K562 (cell line): ENCODE measurements at regions not wholly inside any gene's neighbourhood (a gene's known extent, or its start where the extent isn't known, plus 50 kb on each side); places are given as distances from the start of the nearest gene placed in this dataset.

ENCODE experiments used
- ARID3B ChIP-seq: fragments of 250-450 bp; sonication (Bioruptor Pico); IDR thresholded peaks from 2 replicates; pipeline ENCODE4 v1.4.0; 2020; ENCODE audit warnings: borderline replicate concordance
- BRF2 ChIP-seq: IDR thresholded peaks from 3 replicates; pipeline ENCODE4 v1.6.1; 2011; ENCODE audit warnings: borderline replicate concordance, mild to moderate bottlenecking; ENCODE audit not compliant: insufficient read length, insufficient read depth
- CC2D1A ChIP-seq: fragments of 450-650 bp; IDR thresholded peaks from 2 replicates; pipeline ENCODE4 v1.6.1; 2017; ENCODE audit warnings: mild to moderate bottlenecking
- CREM ChIP-seq: IDR thresholded peaks from 2 replicates; pipeline ENCODE4 v1.6.1; 2014; ENCODE audit warnings: antibody characterized with exemption, low read depth
- DPF2 ChIP-seq: fragments of 450-650 bp; IDR thresholded peaks from 2 replicates; pipeline ENCODE4 v1.6.1; 2016
- E2F8 ChIP-seq: fragments of 450-650 bp; IDR thresholded peaks from 2 replicates; pipeline ENCODE4 v1.7.1; 2018; ENCODE audit warnings: mild to moderate bottlenecking, low read depth; ENCODE audit not compliant: partially characterized antibody
- ELF2 ChIP-seq: fragments of 250-450 bp; sonication (Bioruptor Pico); IDR thresholded peaks from 2 replicates; pipeline ENCODE4 v1.5.0; 2021; ENCODE audit warnings: mild to moderate bottlenecking
- HDAC2 ChIP-seq: fragments of 450-650 bp; IDR thresholded peaks from 2 replicates; pipeline ENCODE4 v1.6.1; 2016; ENCODE audit warnings: mild to moderate bottlenecking
- IFI16 ChIP-seq: fragments of 250-450 bp; sonication (Bioruptor Pico); IDR thresholded peaks from 2 replicates; pipeline ENCODE4 v2.1.2; 2022; ENCODE audit warnings: mild to moderate bottlenecking, inconsistent platforms
- SMARCC2 ChIP-seq: fragments of 450-650 bp; IDR thresholded peaks from 2 replicates; pipeline ENCODE4 v1.6.1; 2017; ENCODE audit warnings: antibody characterized with exemption, moderate library complexity, mild to moderate bottlenecking, low read depth
- SMARCE1 ChIP-seq: fragments of 450-650 bp; IDR thresholded peaks from 2 replicates; pipeline ENCODE4 v1.7.1; 2016; ENCODE audit warnings: mild to moderate bottlenecking
- XRCC4 ChIP-seq: IDR thresholded peaks from one replicate; pipeline ENCODE4 v1.6.1; 2011; ENCODE audit not compliant: insufficient read depth, insufficient read length; ENCODE audit errors: extremely low read depth
- ZBTB2 ChIP-seq: fragments of 450-650 bp; IDR thresholded peaks from 2 replicates; pipeline ENCODE4 v1.6.1; 2016; ENCODE audit warnings: antibody characterized with exemption
- ZFP91 ChIP-seq: sonication (generic); formaldehyde crosslinking; IDR thresholded peaks from 2 replicates; pipeline ENCODE4 v1.8.0; 2022; ENCODE audit warnings: mild to moderate bottlenecking, missing genetic modification reagents
- ZNF274 ChIP-seq: IDR thresholded peaks from 2 replicates; pipeline ENCODE4 v1.6.1; 2011; ENCODE audit warnings: low read depth, mild to moderate bottlenecking, low read length, moderate library complexity, borderline replicate concordance
- ZNF668 ChIP-seq: fragments of 250-450 bp; sonication (Bioruptor Pico); IDR thresholded peaks from 2 replicates; pipeline ENCODE4 v1.8.0; 2022; ENCODE audit warnings: mild to moderate bottlenecking, inconsistent platforms
- ZNF740 ChIP-seq, 3 experiments: fragments of 200-800 bp in 1 of 3; sonication (Bioruptor generic) in 1 of 3; sonication (generic) in 1 of 3; formaldehyde crosslinking in 1 of 3; IDR thresholded peaks; 2 replicates each; pipeline versions ENCODE4 v1.6.1 to v1.8.0; 2016 to 2022; ENCODE audit warnings: mild to moderate bottlenecking in 2 of 3, missing compliant biosample characterization in 2 of 3, missing genetic modification characterization in 2 of 3, missing genetic modification reagents in 1 of 3
- ZNF830 ChIP-seq: fragments of 250-450 bp; sonication (Bioruptor Pico); IDR thresholded peaks from 2 replicates; pipeline ENCODE4 v1.5.0; 2021; ENCODE audit warnings: mild to moderate bottlenecking

GRCh38 chr6:15915508-15916178 lies 213.2 kb upstream of the MYLIP start (continued):
- peak; percentile 91 for TF ChIP-seq SMARCC2
- TF ChIP-seq ZNF274, result no peak
- TF ChIP-seq XRCC4, result no peak
- no peak for TF ChIP-seq ZNF668 (CRISPR knock-in tag)
- no peak for TF ChIP-seq E2F8
- TF ChIP-seq DPF2, result peak; percentile 95
- no peak for TF ChIP-seq BRF2
- peak; percentile 89 for TF ChIP-seq CC2D1A
- TF ChIP-seq ZFP91 (CRISPR knock-in tag), result no peak
- TF ChIP-seq CREM, result peak; percentile 23; the same call in 1 of the 2 replicates
- TF ChIP-seq HDAC2, result peak; percentile 97
- no peak for TF ChIP-seq IFI16
- TF ChIP-seq ELF2 (CRISPR knock-in tag), result no peak
- TF ChIP-seq ZNF830 (CRISPR knock-in tag), result no peak
- no peak for TF ChIP-seq ARID3B
- TF ChIP-seq ZBTB2, result peak; percentile 79; the same call in 1 of the 2 replicates
- TF ChIP-seq SMARCE1, result peak; percentile 94
- no peak for TF ChIP-seq ZNF740 (CRISPR knock-in tag; IDR thresholded peaks at IDR 0.05)
- no peak for TF ChIP-seq ZNF740 (tag; IDR thresholded peaks at IDR 0.05)
